Fibroblast of lung (primary cell): ENCODE measurements at regions not wholly inside any gene's neighbourhood (a gene's known extent, or its start where the extent isn't known, plus 50 kb on each side); places are given as distances from the start of the nearest gene placed in this dataset.

Source experiments
- EZH2 ChIP-seq: IDR thresholded peaks from 2 replicates; pipeline ENCODE4 v1.5.1; 2012; ENCODE audit warnings: low read length, control low read depth, mild to moderate bottlenecking; ENCODE audit errors: missing control alignments
- TF ChIP-seq, protein P1 (sequence below), 2 donors: IDR thresholded peaks in 1 of 2; conservative IDR thresholded peaks in 1 of 2; 1 replicate in 1 of 2; 2 replicates in 1 of 2; pipeline ENCODE4 v1.5.1; 2011 to 2012; ENCODE audit warnings: low read length in 2 of 2, control low read depth in 1 of 2, inconsistent platforms in 1 of 2, low read depth in 1 of 2, mild to moderate bottlenecking in 1 of 2

DNA sequence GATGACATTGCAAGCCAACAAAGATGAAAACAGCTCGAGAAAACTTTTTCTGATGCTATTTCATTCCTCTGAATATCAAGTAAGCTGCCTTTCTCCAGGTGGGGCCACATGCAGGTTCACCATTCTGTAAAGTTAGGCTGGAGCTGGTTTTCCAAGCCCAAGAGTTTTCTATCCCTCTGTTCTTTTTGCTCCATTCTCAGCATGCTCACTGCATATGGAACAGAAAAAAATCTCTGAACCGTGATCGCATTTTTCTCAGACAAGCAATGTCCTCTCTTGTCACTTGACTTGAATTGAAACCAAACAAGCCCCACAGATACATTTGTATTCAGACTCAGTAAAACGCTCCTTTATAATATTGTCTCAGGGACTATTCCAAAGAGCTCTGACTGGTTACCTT lies 451.6 kb downstream of the FRK start:
- TF ChIP-seq, protein P1, sequence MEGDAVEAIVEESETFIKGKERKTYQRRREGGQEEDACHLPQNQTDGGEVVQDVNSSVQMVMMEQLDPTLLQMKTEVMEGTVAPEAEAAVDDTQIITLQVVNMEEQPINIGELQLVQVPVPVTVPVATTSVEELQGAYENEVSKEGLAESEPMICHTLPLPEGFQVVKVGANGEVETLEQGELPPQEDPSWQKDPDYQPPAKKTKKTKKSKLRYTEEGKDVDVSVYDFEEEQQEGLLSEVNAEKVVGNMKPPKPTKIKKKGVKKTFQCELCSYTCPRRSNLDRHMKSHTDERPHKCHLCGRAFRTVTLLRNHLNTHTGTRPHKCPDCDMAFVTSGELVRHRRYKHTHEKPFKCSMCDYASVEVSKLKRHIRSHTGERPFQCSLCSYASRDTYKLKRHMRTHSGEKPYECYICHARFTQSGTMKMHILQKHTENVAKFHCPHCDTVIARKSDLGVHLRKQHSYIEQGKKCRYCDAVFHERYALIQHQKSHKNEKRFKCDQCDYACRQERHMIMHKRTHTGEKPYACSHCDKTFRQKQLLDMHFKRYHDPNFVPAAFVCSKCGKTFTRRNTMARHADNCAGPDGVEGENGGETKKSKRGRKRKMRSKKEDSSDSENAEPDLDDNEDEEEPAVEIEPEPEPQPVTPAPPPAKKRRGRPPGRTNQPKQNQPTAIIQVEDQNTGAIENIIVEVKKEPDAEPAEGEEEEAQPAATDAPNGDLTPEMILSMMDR (conservative IDR thresholded peaks at IDR 0.05 in 1 of 2, IDR thresholded peaks at IDR 0.05 in 1 of 2; ENCODE audit: low read depth in 1 of 2, low read length in 2 of 2) = no peak
- no peak for TF ChIP-seq EZH2
